H1 (cell line): ENCODE measurements at regions not wholly inside any gene's neighbourhood (a gene's known extent, or its start where the extent isn't known, plus 50 kb on each side); places are given as distances from the start of the nearest gene placed in this dataset.

Experiments used
- CHD2 ChIP-seq: IDR thresholded peaks from 2 replicates; pipeline ENCODE4 v1.6.1; 2012; ENCODE audit warnings: low read length, improper control_type of control experiment
- EP300 ChIP-seq, 2 experiments: IDR thresholded peaks; 1 replicate in 1 of 2; 2 replicates in 1 of 2; pipeline ENCODE4 v1.6.1; 2011 to 2012; ENCODE audit warnings: low read depth in 2 of 2, low read length in 2 of 2, mild to moderate bottlenecking in 2 of 2, borderline replicate concordance in 1 of 2, inconsistent platforms in 1 of 2, moderate library complexity in 1 of 2
- GTF2F1 ChIP-seq: IDR thresholded peaks from 2 replicates; pipeline ENCODE4 v1.6.1; 2012; ENCODE audit warnings: low read depth, low read length, improper control_type of control experiment, borderline replicate concordance
- KDM1A ChIP-seq: fragments of 200-600, 300-600 bp; sonication (generic); IDR thresholded peaks from 2 replicates; pipeline ENCODE4 v1.7.1; 2016; ENCODE audit warnings: mild to moderate bottlenecking, low read length, borderline replicate concordance
- RFX5 ChIP-seq: IDR thresholded peaks from 2 replicates; pipeline ENCODE4 v1.6.1; 2011; ENCODE audit warnings: low read depth, low read length, improper control_type of control experiment, borderline replicate concordance
- SIX5 ChIP-seq: IDR thresholded peaks from 2 replicates; pipeline ENCODE4 v1.6.1; 2011; ENCODE audit warnings: mild to moderate bottlenecking, low read depth, low read length

- no peak for TF ChIP-seq EP300 (IDR thresholded peaks at IDR 0.05; ENCODE audit: borderline replicate concordance in 1 of 2, low read depth in 2 of 2, low read length in 2 of 2)
- TF ChIP-seq KDM1A: no peak
- TF ChIP-seq CHD2: no peak
- no peak for TF ChIP-seq GTF2F1
- TF ChIP-seq SIX5: no peak
- TF ChIP-seq RFX5: no peak
- TF ChIP-seq, all 59 proteins: peak for 0
These were observed 60.1 kb upstream of the PRSS16 start (continued) for GRCh38 chr6:27187231-27188060.
